ENCODE measurements at regions not wholly inside any gene's neighbourhood (a gene's known extent, or its start where the extent isn't known, plus 50 kb on each side); places are given as distances from the start of the nearest gene placed in this dataset.

DNA sequence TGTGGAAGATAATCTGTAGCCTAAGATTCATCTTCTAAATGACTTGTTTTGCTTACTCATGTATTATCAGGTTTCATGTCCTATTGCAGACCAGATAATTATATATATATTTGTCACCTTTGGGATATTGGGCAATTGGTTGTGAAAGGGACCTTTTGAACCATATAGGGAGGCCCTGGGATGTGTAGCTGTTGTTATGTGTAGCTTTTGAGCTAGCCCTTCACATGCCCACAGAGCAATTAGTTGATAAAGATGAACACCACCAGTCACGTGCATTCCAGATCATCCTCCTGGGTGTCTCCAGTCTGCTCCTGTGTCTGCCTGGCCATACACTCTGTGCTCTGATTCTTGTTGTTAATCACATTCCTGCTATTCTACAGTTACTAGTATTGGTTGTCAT, 431.2 kb upstream of the FBXO33 start:
- TF ChIP-seq, protein P1, sequence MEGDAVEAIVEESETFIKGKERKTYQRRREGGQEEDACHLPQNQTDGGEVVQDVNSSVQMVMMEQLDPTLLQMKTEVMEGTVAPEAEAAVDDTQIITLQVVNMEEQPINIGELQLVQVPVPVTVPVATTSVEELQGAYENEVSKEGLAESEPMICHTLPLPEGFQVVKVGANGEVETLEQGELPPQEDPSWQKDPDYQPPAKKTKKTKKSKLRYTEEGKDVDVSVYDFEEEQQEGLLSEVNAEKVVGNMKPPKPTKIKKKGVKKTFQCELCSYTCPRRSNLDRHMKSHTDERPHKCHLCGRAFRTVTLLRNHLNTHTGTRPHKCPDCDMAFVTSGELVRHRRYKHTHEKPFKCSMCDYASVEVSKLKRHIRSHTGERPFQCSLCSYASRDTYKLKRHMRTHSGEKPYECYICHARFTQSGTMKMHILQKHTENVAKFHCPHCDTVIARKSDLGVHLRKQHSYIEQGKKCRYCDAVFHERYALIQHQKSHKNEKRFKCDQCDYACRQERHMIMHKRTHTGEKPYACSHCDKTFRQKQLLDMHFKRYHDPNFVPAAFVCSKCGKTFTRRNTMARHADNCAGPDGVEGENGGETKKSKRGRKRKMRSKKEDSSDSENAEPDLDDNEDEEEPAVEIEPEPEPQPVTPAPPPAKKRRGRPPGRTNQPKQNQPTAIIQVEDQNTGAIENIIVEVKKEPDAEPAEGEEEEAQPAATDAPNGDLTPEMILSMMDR (IDR thresholded peaks at IDR 0.05): no peak
- TF ChIP-seq POLR2A (IDR thresholded peaks at IDR 0.05): no peak
